CD14-positive monocyte (primary cell): ENCODE measurements at regions not wholly inside any gene's neighbourhood (a gene's known extent, or its start where the extent isn't known, plus 50 kb on each side); places are given as distances from the start of the nearest gene placed in this dataset.

Experiments
- DNase-seq, 3 donors: peaks; one replicate each; pipeline ENCODE4 v3.0.0-alpha.2; 2011 to 2022
- H2AFZ ChIP-seq: 2 replicates; pipeline ENCODE4 v1.6.0; 2012; ENCODE audit warnings: mild to moderate bottlenecking, low read depth, low read length, inconsistent platforms; ENCODE audit not compliant: insufficient read depth, poor library complexity, severe bottlenecking
- H3K27ac ChIP-seq, 2 donors: 1 replicate in 1 of 2; 2 replicates in 1 of 2; pipeline ENCODE4 v1.5.1; 2012 to 2013; ENCODE audit warnings: low read length in 2 of 2, control low read depth in 1 of 2, inconsistent platforms in 1 of 2, low read depth in 1 of 2, mild to moderate bottlenecking in 1 of 2
- H3K27me3 ChIP-seq, 2 donors: one replicate each; pipeline versions ENCODE4 v1.6.0 to v1.6.1; 2011 to 2013; ENCODE audit warnings: low read length in 2 of 2; ENCODE audit not compliant: control insufficient read depth in 2 of 2, insufficient read depth in 2 of 2
- H3K36me3 ChIP-seq, 2 donors: replicated peaks in 1 of 2; 1 replicate in 1 of 2; 2 replicates in 1 of 2; pipeline versions ENCODE4 v1.5.1 to v1.6.1; 2012 to 2013; ENCODE audit warnings: low read length in 2 of 2, control low read depth in 1 of 2, inconsistent platforms in 1 of 2, mild to moderate bottlenecking in 1 of 2; ENCODE audit not compliant: insufficient read depth in 2 of 2, control insufficient read depth in 1 of 2
- H3K4me1 ChIP-seq, 2 donors: 1 replicate in 1 of 2; 2 replicates in 1 of 2; pipeline versions ENCODE4 v1.5.1 to v1.6.1; 2012 to 2013; ENCODE audit warnings: low read length in 2 of 2, control low read depth in 1 of 2, inconsistent platforms in 1 of 2, mild to moderate bottlenecking in 1 of 2, moderate library complexity in 1 of 2; ENCODE audit not compliant: insufficient read depth in 2 of 2, control insufficient read depth in 1 of 2
- H3K4me2 ChIP-seq: replicated peaks from 2 replicates; pipeline ENCODE3; 2012; ENCODE audit warnings: low read length, moderate library complexity, mild to moderate bottlenecking; ENCODE audit not compliant: poor library complexity, severe bottlenecking; ENCODE audit errors: extremely low read depth
- H3K4me3 ChIP-seq, 3 experiments: fragments of 200-600 bp in 1 of 3; sonication (generic) in 1 of 3; replicated peaks in 1 of 3; 1 replicate in 2 of 3; 2 replicates in 1 of 3; pipeline ENCODE4 v1.5.1; 2011 to 2013; ENCODE audit warnings: low read length in 3 of 3, mild to moderate bottlenecking in 3 of 3, control low read depth in 2 of 3, low read depth in 2 of 3, inconsistent platforms in 1 of 3, moderate library complexity in 1 of 3
- H3K79me2 ChIP-seq: 2 replicates; pipeline ENCODE4 v1.6.0; 2012; ENCODE audit warnings: mild to moderate bottlenecking, control low read depth, inconsistent platforms, low read length, moderate library complexity; ENCODE audit not compliant: insufficient read depth
- H3K9ac ChIP-seq: 2 replicates; pipeline ENCODE4 v1.6.0; 2017; ENCODE audit warnings: low read length, mild to moderate bottlenecking; ENCODE audit not compliant: insufficient read depth, poor library complexity, severe bottlenecking
- H3K9me3 ChIP-seq, 2 donors: replicated peaks in 1 of 2; 1 replicate in 1 of 2; 2 replicates in 1 of 2; pipeline versions ENCODE4 v1.5.1 to v1.6.1; 2012 to 2013; ENCODE audit warnings: low read length in 2 of 2, control low read depth in 1 of 2; ENCODE audit not compliant: control insufficient read depth in 1 of 2, insufficient read depth in 1 of 2
- H4K20me1 ChIP-seq: 2 replicates; pipeline ENCODE4 v1.6.0; 2012; ENCODE audit warnings: mild to moderate bottlenecking, low read length, control low read depth, moderate library complexity; ENCODE audit not compliant: insufficient read depth
- H3K27ac Mint-ChIP-seq, 7 donors: one replicate each; pipeline ENCODE4 v1.8.0; 2020; ENCODE audit warnings: mild to moderate bottlenecking in 7 of 7, mixed read lengths in 7 of 7, moderate library complexity in 6 of 7, inconsistent platforms in 2 of 7
- H3K27me3 Mint-ChIP-seq, 3 donors: one replicate each; pipeline ENCODE4 v1.8.0; 2021 to 2022; ENCODE audit warnings: low read depth in 3 of 3, mild to moderate bottlenecking in 3 of 3, mixed read lengths in 3 of 3, moderate library complexity in 3 of 3, inconsistent platforms in 1 of 3
- H3K36me3 Mint-ChIP-seq, 2 donors: one replicate each; pipeline ENCODE4 v1.8.0; 2020; ENCODE audit warnings: mixed read lengths in 2 of 2, inconsistent platforms in 1 of 2, mild to moderate bottlenecking in 1 of 2
- H3K4me1 Mint-ChIP-seq: one replicate; pipeline ENCODE4 v1.8.0; 2020; ENCODE audit warnings: mild to moderate bottlenecking, mixed read lengths
- H3K4me3 Mint-ChIP-seq, 2 donors: one replicate each; pipeline ENCODE4 v1.8.0; 2020; ENCODE audit warnings: mild to moderate bottlenecking in 2 of 2, mixed read lengths in 2 of 2, moderate library complexity in 1 of 2
- H3K9me3 Mint-ChIP-seq, 7 donors: one replicate each; pipeline ENCODE4 v1.8.0; 2020 to 2022; ENCODE audit warnings: mixed read lengths in 7 of 7, mild to moderate bottlenecking in 6 of 7, moderate library complexity in 6 of 7, inconsistent platforms in 2 of 7
- CTCF ChIP-seq: fragments of 200-600 bp; IDR thresholded peaks from one replicate; pipeline ENCODE4 v1.8.0; 2022; ENCODE audit warnings: antibody characterized with exemption, mild to moderate bottlenecking
- WGBS: methylation state at CpG from one replicate; pipeline ENCODE4 v1.1.5; 2013; ENCODE audit warnings: missing lambda C conversion rate; ENCODE audit not compliant: insufficient coverage; 5-methylcytosine and 5-hydroxymethylcytosine counted together
- intact Hi-C, 2 donors: fragments of 100-400 bp; cut with micrococcal nuclease; formaldehyde crosslinking; loops; one replicate each; pipeline versions ENCODE4 v1.15.0 to v1.15.1; 2023

GRCh38 chr1:187759825-187760333 is 931.1 kb downstream of the PLA2G4A start:
- intact Hi-C loops = no loop called here
- Histone ChIP-seq H3K27me3 (no peaks in the 10 kb centered on the region), H3K4me2 (no peak overlapping the region), H3K4me1 (no peaks in the 10 kb centered on the region), H3K79me2 (no peaks in the 10 kb centered on the region), H3K27ac (no peak overlapping the region), H3K9me3 (peaks cover 0 to 15% of the 10 kb centered on the region in 2 donors), H4K20me1 (no peaks in the 10 kb centered on the region), H3K36me3 (no peaks in the 10 kb centered on the region), H3K9ac (no peak overlapping the region), H3K4me3 (no peak overlapping the region), H2AFZ (no peak overlapping the region)
- DNase-seq = no peak
- Mint-ChIP-seq H3K36me3 (no peaks in the 10 kb centered on the region), H3K27ac (no peak overlapping the region), H3K4me1 (no peaks in the 10 kb centered on the region), H3K4me3 (no peak overlapping the region), H3K27me3 (no peaks in the 10 kb centered on the region), H3K9me3 (peaks cover 0 to 18% (median 4%) of the 10 kb centered on the region in 7 donors)
- no peak for TF ChIP-seq CTCF

GRCh38 chr1:187762118-187762517 is 933.4 kb downstream of the PLA2G4A start:
- H3K9me3 ChIP-seq = peaks cover 4 to 17% of the 10 kb centered on the region in 2 donors
- Mint-ChIP-seq H3K27ac (no peak overlapping the region), H3K4me1 (no peaks in the 10 kb centered on the region), H3K36me3 (no peaks in the 10 kb centered on the region), H3K27me3 (peaks cover 0 to under 1% (median 0%) of the 10 kb centered on the region in 3 donors), H3K4me3 (no peak overlapping the region), H3K9me3 (peaks cover 9 to 27% (median 10%) of the 10 kb centered on the region in 7 donors)
- H3K36me3 ChIP-seq = no peaks in the 10 kb centered on the region
- no peak overlapping the region for H3K9ac ChIP-seq
- DNase-seq = no peak
- no peaks in the 10 kb centered on the region for H4K20me1 ChIP-seq
- TF ChIP-seq CTCF = no peak
- WGBS = 33% methylated on average over 1 of the region's 5 CpGs
- intact Hi-C loops = no loop called here
- no peaks in the 10 kb centered on the region for H3K27me3 ChIP-seq
- H3K27ac ChIP-seq = no peak overlapping the region
- H3K4me2 ChIP-seq = no peak overlapping the region
- no peak overlapping the region for H2AFZ ChIP-seq
- H3K4me1 ChIP-seq = no peaks in the 10 kb centered on the region
- H3K79me2 ChIP-seq = no peaks in the 10 kb centered on the region
- no peak overlapping the region for H3K4me3 ChIP-seq
